GM23338 (cell line): ENCODE measurements at regions not wholly inside any gene's neighbourhood (a gene's known extent, or its start where the extent isn't known, plus 50 kb on each side); places are given as distances from the start of the nearest gene placed in this dataset.

Source experiments
- ATAC-seq: fragments of 200-7000 bp; cut with Tn5 transposase; 3 replicates; pipeline ENCODE4 v1.9.1; 2020
- DNase-seq: peaks from one replicate; pipeline ENCODE4 v3.0.0-alpha.2; 2015; ENCODE audit warnings: low spot score
- H2AFZ ChIP-seq: fragments of 200-600 bp; sonication (generic); 2 replicates; pipeline ENCODE4 v1.8.0; 2016; ENCODE audit warnings: antibody characterized with exemption, mild to moderate bottlenecking, moderate library complexity
- H3F3A ChIP-seq: fragments of 200-600 bp; sonication (generic); replicated peaks from 2 replicates; pipeline ENCODE4 v1.8.0; 2017; ENCODE audit warnings: antibody characterized with exemption, mixed run types, low read depth
- H3K27ac ChIP-seq: fragments of 200-600 bp; sonication (generic); 2 replicates; pipeline ENCODE4 v1.6.1; 2016; ENCODE audit warnings: low read depth
- H3K27me3 ChIP-seq: fragments of 200-600 bp; sonication (generic); 2 replicates; pipeline ENCODE4 v1.8.0; 2016; ENCODE audit warnings: mild to moderate bottlenecking, mixed run types, moderate library complexity; ENCODE audit not compliant: insufficient read depth
- H3K36me3 ChIP-seq: fragments of 200-600 bp; sonication (generic); 2 replicates; pipeline ENCODE4 v1.8.0; 2016; ENCODE audit warnings: mild to moderate bottlenecking; ENCODE audit not compliant: insufficient read depth
- H3K4me1 ChIP-seq: fragments of 200-600 bp; sonication (generic); 2 replicates; pipeline ENCODE4 v1.8.0; 2016; ENCODE audit warnings: mild to moderate bottlenecking, moderate library complexity; ENCODE audit not compliant: insufficient read depth
- H3K4me2 ChIP-seq: fragments of 200-600 bp; sonication (generic); 2 replicates; pipeline ENCODE4 v1.7.1; 2017; ENCODE audit warnings: mixed run types
- H3K4me3 ChIP-seq: fragments of 200-600 bp; sonication (generic); 2 replicates; pipeline ENCODE4 v1.6.1; 2016; ENCODE audit warnings: mixed run types
- H3K79me2 ChIP-seq: fragments of 200-600 bp; sonication (generic); replicated peaks from 2 replicates; pipeline ENCODE4 v1.8.0; 2017; ENCODE audit warnings: mild to moderate bottlenecking; ENCODE audit not compliant: insufficient read depth
- H3K9me2 ChIP-seq: fragments of 200-600 bp; sonication (generic); 2 replicates; pipeline ENCODE4 v1.8.0; 2017; ENCODE audit not compliant: insufficient read depth
- H4K20me1 ChIP-seq: fragments of 200-600 bp; sonication (generic); replicated peaks from 2 replicates; pipeline ENCODE4 v1.8.0; 2017; ENCODE audit warnings: mild to moderate bottlenecking; ENCODE audit not compliant: insufficient read depth
- H3K27ac Mint-ChIP-seq: 2 replicates; pipeline ENCODE4 v1.8.0; 2020; ENCODE audit warnings: inconsistent platforms, mild to moderate bottlenecking, moderate library complexity, mixed read lengths
- H3K27me3 Mint-ChIP-seq: 3 replicates; pipeline ENCODE4 v1.8.0; 2022; ENCODE audit warnings: low read depth, mild to moderate bottlenecking, moderate library complexity, mixed read lengths, inconsistent platforms; ENCODE audit not compliant: insufficient read depth, poor library complexity
- H3K36me3 Mint-ChIP-seq: 3 replicates; pipeline ENCODE4 v1.8.0; 2021; ENCODE audit warnings: low read depth, mild to moderate bottlenecking, inconsistent platforms, moderate library complexity, mixed read lengths
- H3K4me1 Mint-ChIP-seq: 3 replicates; pipeline ENCODE4 v1.8.0; 2020; ENCODE audit warnings: mild to moderate bottlenecking, inconsistent platforms, mixed read lengths
- H3K4me3 Mint-ChIP-seq: 3 replicates; pipeline ENCODE4 v1.8.0; 2021; ENCODE audit warnings: moderate library complexity, mild to moderate bottlenecking, inconsistent platforms, mixed read lengths
- H3K9me3 Mint-ChIP-seq: 3 replicates; pipeline ENCODE4 v1.8.0; 2020; ENCODE audit warnings: moderate library complexity, mild to moderate bottlenecking, inconsistent platforms, mixed read lengths
- CREB1 ChIP-seq: fragments of 250-450 bp; sonication (Bioruptor Pico); IDR thresholded peaks from 2 replicates; pipeline ENCODE4 v1.5.0; 2020; ENCODE audit warnings: low read depth, mild to moderate bottlenecking, moderate library complexity
- CTCF ChIP-seq, 2 experiments: fragments of 200-600 bp in 1 of 2; sonication (generic) in 1 of 2; conservative IDR thresholded peaks; 2 replicates each; pipeline versions ENCODE4 v1.5.1 to v1.6.1; 2016 to 2017; ENCODE audit warnings: antibody characterized with exemption in 2 of 2, low read depth in 2 of 2, mild to moderate bottlenecking in 2 of 2, moderate library complexity in 1 of 2
- EZH2 ChIP-seq: fragments of 200-600 bp; sonication (generic); IDR thresholded peaks from one replicate; pipeline ENCODE4 v1.8.0; 2017; ENCODE audit warnings: antibody characterized with exemption, mild to moderate bottlenecking, low read depth; ENCODE audit not compliant: unreplicated experiment
- EZH2phosphoT487 ChIP-seq: fragments of 200-600 bp; sonication (generic); IDR thresholded peaks from one replicate; pipeline ENCODE4 v1.8.1; 2018; ENCODE audit warnings: antibody characterized with exemption; ENCODE audit not compliant: unreplicated experiment
- JUNB ChIP-seq: IDR thresholded peaks from one replicate; pipeline ENCODE4 v1.6.1; 2016; ENCODE audit warnings: antibody characterized with exemption; ENCODE audit not compliant: unreplicated experiment
- NANOG ChIP-seq: IDR thresholded peaks from 2 replicates; pipeline ENCODE4 v1.6.1; 2016; ENCODE audit warnings: antibody characterized with exemption, borderline replicate concordance
- POLR2AphosphoS5 ChIP-seq: IDR thresholded peaks from 2 replicates; pipeline ENCODE4 v1.6.1; 2016; ENCODE audit warnings: antibody characterized with exemption, low read depth
- REST ChIP-seq: IDR thresholded peaks from one replicate; pipeline ENCODE4 v1.6.1; 2018; ENCODE audit warnings: antibody characterized with exemption; ENCODE audit not compliant: unreplicated experiment
- STAT1 ChIP-seq: IDR thresholded peaks from one replicate; pipeline ENCODE4 v1.6.1; 2016; ENCODE audit warnings: antibody characterized with exemption; ENCODE audit not compliant: unreplicated experiment
- ZNF114 ChIP-seq: fragments of 250-450 bp; sonication (Bioruptor Pico); IDR thresholded peaks from 2 replicates; pipeline ENCODE4 v1.5.0; 2020; ENCODE audit warnings: mild to moderate bottlenecking, moderate library complexity
- ZNF331 ChIP-seq: fragments of 250-450 bp; sonication (Bioruptor Pico); IDR thresholded peaks from 2 replicates; pipeline ENCODE4 v1.5.0; 2020; ENCODE audit warnings: low read depth, mild to moderate bottlenecking, moderate library complexity

- peaks cover 10% of the 10 kb centered on the region for H3K4me1 Mint-ChIP-seq
- H4K20me1 ChIP-seq = no peaks in the 10 kb centered on the region
- H3K79me2 ChIP-seq = no peaks in the 10 kb centered on the region
- H3K9me2 ChIP-seq = no peaks in the 10 kb centered on the region
- no peak overlapping the region for H3K4me2 ChIP-seq
- H3K4me1 ChIP-seq = peaks cover 9% of the 10 kb centered on the region; the same call in 1 of the 2 replicates
- no peak for TF ChIP-seq STAT1
- no peak for TF ChIP-seq EZH2phosphoT487
- H3K4me3 Mint-ChIP-seq = no peak overlapping the region
- no peaks in the 10 kb centered on the region for H3K27me3 ChIP-seq
- H3K27me3 Mint-ChIP-seq = no peaks in the 10 kb centered on the region
- no peak overlapping the region for H3K27ac Mint-ChIP-seq
- DNase-seq (no peak), ATAC-seq (no peak)
- no peaks in the 10 kb centered on the region for H3K9me3 Mint-ChIP-seq
- no peak overlapping the region for H2AFZ ChIP-seq
- no peak overlapping the region for H3K4me3 ChIP-seq
- H3K36me3 ChIP-seq = no peaks in the 10 kb centered on the region
- no peak overlapping the region for H3K27ac ChIP-seq
- H3K36me3 Mint-ChIP-seq = no peaks in the 10 kb centered on the region
- H3F3A ChIP-seq = no peaks in the 10 kb centered on the region
These were observed 110.2 kb upstream of the ARHGEF26 start for GRCh38 chr3:154011036-154011435.

- H3K4me3 Mint-ChIP-seq = no peak overlapping the region
- Histone ChIP-seq H4K20me1 (no peaks in the 10 kb centered on the region), H3K27ac (no peak overlapping the region), H3F3A (no peaks in the 10 kb centered on the region), H3K27me3 (no peaks in the 10 kb centered on the region), H3K9me2 (no peaks in the 10 kb centered on the region), H3K4me2 (no peak overlapping the region), H2AFZ (peak overlapping the region; percentile 90), H3K36me3 (no peaks in the 10 kb centered on the region), H3K4me3 (no peak overlapping the region), H3K79me2 (no peaks in the 10 kb centered on the region), H3K4me1 (peaks cover 9% of the 10 kb centered on the region; the same call in 1 of the 2 replicates)
- H3K27ac Mint-ChIP-seq = no peak overlapping the region
- no peaks in the 10 kb centered on the region for H3K9me3 Mint-ChIP-seq
- no peaks in the 10 kb centered on the region for H3K27me3 Mint-ChIP-seq
- H3K4me1 Mint-ChIP-seq = peaks cover 10% of the 10 kb centered on the region
- TF ChIP-seq CTCF (conservative IDR thresholded peaks at IDR 0.05; ENCODE audit: low read depth in 2 of 2) (no peak), POLR2AphosphoS5 (no peak), NANOG (no peak), EZH2phosphoT487 (no peak), JUNB (no peak), ZNF331 (CRISPR knock-in tag) (no peak)
- no peaks in the 10 kb centered on the region for H3K36me3 Mint-ChIP-seq
- peak; percentile 8 for DNase-seq
- no peak; the same call in 2 of the 3 replicates for ATAC-seq
These were observed 107.5 kb upstream of the ARHGEF26 start for GRCh38 chr3:154013736-154014135.

GRCh38 chr3:154015307-154015706 lies 105.9 kb upstream of the ARHGEF26 start:
- ATAC-seq = no peak
- no peaks in the 10 kb centered on the region for H3F3A ChIP-seq
- H2AFZ ChIP-seq = no peak overlapping the region
- H3K27me3 ChIP-seq = no peaks in the 10 kb centered on the region
- Mint-ChIP-seq H3K27me3 (no peaks in the 10 kb centered on the region), H3K27ac (no peak overlapping the region), H3K9me3 (no peaks in the 10 kb centered on the region), H3K4me1 (peaks cover 10% of the 10 kb centered on the region), H3K4me3 (no peak overlapping the region), H3K36me3 (no peaks in the 10 kb centered on the region)
- H3K36me3 ChIP-seq = no peaks in the 10 kb centered on the region
- no peaks in the 10 kb centered on the region for H3K79me2 ChIP-seq
- peaks cover 9% of the 10 kb centered on the region; the same call in 1 of the 2 replicates for H3K4me1 ChIP-seq
- H3K4me2 ChIP-seq = no peak overlapping the region
- H3K4me3 ChIP-seq = no peak overlapping the region
- no peaks in the 10 kb centered on the region for H3K9me2 ChIP-seq
- H4K20me1 ChIP-seq = no peaks in the 10 kb centered on the region; the same call in 1 of the 2 replicates
- H3K27ac ChIP-seq = no peak overlapping the region
- DNase-seq = no peak
- TF ChIP-seq EZH2 (no peak), REST (no peak), CREB1 (no peak), EZH2phosphoT487 (no peak), STAT1 (no peak), POLR2AphosphoS5 (no peak), ZNF114 (CRISPR knock-in tag) (no peak), NANOG (no peak)
